ENCODE measurements at regions not wholly inside any gene's neighbourhood (a gene's known extent, or its start where the extent isn't known, plus 50 kb on each side); places are given as distances from the start of the nearest gene placed in this dataset.

GRCh38 chr4:189497516-189497915 lies 443.2 kb upstream of the FRG1 start:
- TF ChIP-seq CTCF (IDR thresholded peaks at IDR 0.05) (no peak), POLR2A (IDR thresholded peaks at IDR 0.05) (no peak), POLR2AphosphoS5 (IDR thresholded peaks at IDR 0.05) (no peak)

Data from gastroesophageal sphincter (tissue), 3 donors.